H1 (cell line): ENCODE measurements at regions not wholly inside any gene's neighbourhood (a gene's known extent, or its start where the extent isn't known, plus 50 kb on each side); places are given as distances from the start of the nearest gene placed in this dataset.

Experiments
- CTCF ChIA-PET: fragments of 300-600 bp; sonication (Branson Sonifier 250); formaldehyde crosslinking; loops from one replicate; lab custom pipeline; 2021; ENCODE audit not compliant: partially characterized antibody; lab: Charles Lee
- POLR2A ChIA-PET: fragments of 300-600 bp; sonication (Branson Sonifier 250); formaldehyde crosslinking; loops from one replicate; lab custom pipeline; 2021; ENCODE audit warnings: inconsistent platforms; ENCODE audit not compliant: partially characterized antibody; lab: Charles Lee
- DNase-seq, 2 experiments: peaks; one replicate each; pipeline versions ENCODE4 v3.0.0 to v3.0.0-alpha.2; 2010 to 2022; ENCODE audit warnings: low spot score in 2 of 2, low read depth in 1 of 2, mixed read lengths in 1 of 2
- FAIRE-seq: peaks from 2 replicates; lab custom pipeline; 2011; peaks lifted over from hg19 to GRCh38; lab: Jason Lieb, UNC
- H2AFZ ChIP-seq: 2 replicates; pipeline ENCODE4 v1.8.1; 2012; ENCODE audit warnings: low read length, inconsistent platforms
- H2AK5ac ChIP-seq: 2 replicates; pipeline ENCODE4 v1.6.1; 2013; ENCODE audit warnings: low read depth, low read length
- H2BK120ac ChIP-seq: replicated peaks from 2 replicates; pipeline ENCODE3; 2013; ENCODE audit warnings: low read depth, low read length, inconsistent platforms
- H2BK12ac ChIP-seq: 2 replicates; pipeline ENCODE4 v1.6.1; 2013; ENCODE audit warnings: low read depth, low read length
- H2BK15ac ChIP-seq: 2 replicates; pipeline ENCODE4 v1.6.1; 2013; ENCODE audit warnings: low read length
- H2BK20ac ChIP-seq: 2 replicates; pipeline ENCODE4 v1.6.1; 2013; ENCODE audit warnings: low read length
- H2BK5ac ChIP-seq: 2 replicates; pipeline ENCODE4 v1.6.1; 2013; ENCODE audit warnings: low read depth, low read length
- H3K14ac ChIP-seq: 2 replicates; pipeline ENCODE4 v1.6.1; 2013; ENCODE audit warnings: inconsistent platforms; ENCODE audit not compliant: insufficient read length
- H3K18ac ChIP-seq: 2 replicates; pipeline ENCODE4 v1.6.1; 2013; ENCODE audit warnings: low read length; ENCODE audit errors: extremely low read depth
- H3K23ac ChIP-seq: 2 replicates; pipeline ENCODE4 v1.6.1; 2013; ENCODE audit warnings: inconsistent platforms; ENCODE audit not compliant: insufficient read length
- H3K23me2 ChIP-seq: 2 replicates; pipeline ENCODE4 v1.6.1; 2013; ENCODE audit warnings: low read depth, low read length
- H3K27ac ChIP-seq: 2 replicates; pipeline ENCODE4 v1.6.1; 2011; ENCODE audit warnings: low read depth, low read length, inconsistent platforms
- H3K27me3 ChIP-seq, 4 experiments: replicated peaks in 1 of 4; 1 replicate in 1 of 4; 2 replicates in 3 of 4; pipeline versions ENCODE4 v1.6.1 to v1.8.1; 2011 to 2013; ENCODE audit warnings: low read length in 3 of 4, mild to moderate bottlenecking in 3 of 4, inconsistent platforms in 2 of 4, mixed read lengths in 2 of 4, moderate library complexity in 1 of 4; ENCODE audit not compliant: control insufficient read depth in 3 of 4, insufficient read depth in 3 of 4; ENCODE audit errors: extremely low read depth in 1 of 4
- H3K36me3 ChIP-seq, 4 experiments: 2 replicates each; pipeline versions ENCODE4 v1.6.1 to v1.8.1; 2011 to 2013; ENCODE audit warnings: mild to moderate bottlenecking in 4 of 4, low read length in 3 of 4, moderate library complexity in 2 of 4, control low read depth in 1 of 4, inconsistent platforms in 1 of 4; ENCODE audit not compliant: insufficient read depth in 4 of 4, control insufficient read depth in 2 of 4
- H3K4ac ChIP-seq: replicated peaks from 2 replicates; pipeline ENCODE3; 2013; ENCODE audit warnings: low read length, low read depth, mixed read lengths, inconsistent platforms; ENCODE audit not compliant: insufficient read length
- H3K4me1 ChIP-seq, 4 experiments: replicated peaks in 1 of 4; 1 replicate in 1 of 4; 2 replicates in 3 of 4; pipeline versions ENCODE4 v1.6.1 to v1.8.1; 2011 to 2013; ENCODE audit warnings: low read length in 3 of 4, inconsistent platforms in 2 of 4, mixed read lengths in 1 of 4; ENCODE audit not compliant: insufficient read depth in 4 of 4, control insufficient read depth in 3 of 4
- H3K4me2 ChIP-seq, 2 experiments: 2 replicates each; pipeline versions ENCODE4 v1.6.1 to v1.8.1; 2011 to 2013; ENCODE audit warnings: low read depth in 2 of 2, low read length in 2 of 2, control low read depth in 1 of 2, inconsistent platforms in 1 of 2, mild to moderate bottlenecking in 1 of 2; ENCODE audit not compliant: insufficient read depth in 1 of 2
- H3K4me3 ChIP-seq, 4 experiments: fragments of 200-600, 300-600 bp in 1 of 4; sonication (generic), shearing (Covaris generic), sonication (Bioruptor Twin) in 1 of 4; 2 replicates each; pipeline versions ENCODE4 v1.5.1 to v1.8.1; 2011 to 2016; ENCODE audit warnings: low read length in 4 of 4, low read depth in 3 of 4, control low read depth in 2 of 4, inconsistent platforms in 2 of 4, mild to moderate bottlenecking in 2 of 4, mixed read lengths in 1 of 4, moderate library complexity in 1 of 4; ENCODE audit not compliant: insufficient read depth in 2 of 4; ENCODE audit errors: extremely low read depth in 1 of 4
- H3K56ac ChIP-seq: replicated peaks from 2 replicates; pipeline ENCODE3; 2013; ENCODE audit warnings: low read depth, mild to moderate bottlenecking, mixed read lengths, low read length, inconsistent platforms; ENCODE audit not compliant: insufficient read length
- H3K79me1 ChIP-seq: 2 replicates; pipeline ENCODE4 v1.6.1; 2013; ENCODE audit warnings: low read depth, low read length, control low read depth
- H3K79me2 ChIP-seq, 2 experiments: 2 replicates each; pipeline versions ENCODE4 v1.6.1 to v1.8.1; 2012 to 2013; ENCODE audit warnings: low read length in 2 of 2, mild to moderate bottlenecking in 2 of 2, inconsistent platforms in 1 of 2; ENCODE audit not compliant: insufficient read depth in 2 of 2, control insufficient read depth in 1 of 2
- H3K9ac ChIP-seq, 4 experiments: replicated peaks in 1 of 4; 1 replicate in 1 of 4; 2 replicates in 3 of 4; pipeline versions ENCODE4 v1.6.1 to v1.8.1; 2011 to 2013; ENCODE audit warnings: low read depth in 3 of 4, low read length in 3 of 4, control low read depth in 2 of 4, mild to moderate bottlenecking in 2 of 4, moderate library complexity in 2 of 4, inconsistent platforms in 1 of 4; ENCODE audit errors: extremely low read depth in 1 of 4
- H3K9me3 ChIP-seq, 2 experiments: 2 replicates each; pipeline versions ENCODE4 v1.6.1 to v1.8.1; 2012 to 2013; ENCODE audit warnings: mild to moderate bottlenecking in 2 of 2, moderate library complexity in 2 of 2, control low read depth in 1 of 2, inconsistent platforms in 1 of 2, low read depth in 1 of 2, low read length in 1 of 2, mixed read lengths in 1 of 2; ENCODE audit not compliant: insufficient read depth in 2 of 2
- H4K20me1 ChIP-seq, 2 experiments: replicated peaks in 1 of 2; 2 replicates each; pipeline versions ENCODE3 to v1.8.1; 2011 to 2013; ENCODE audit warnings: inconsistent platforms in 2 of 2, low read length in 2 of 2, mild to moderate bottlenecking in 1 of 2; ENCODE audit not compliant: insufficient read depth in 2 of 2, control insufficient read depth in 1 of 2
- H4K5ac ChIP-seq: 2 replicates; pipeline ENCODE4 v1.6.1; 2013; ENCODE audit warnings: low read length, low read depth, mixed read lengths, inconsistent platforms; ENCODE audit not compliant: insufficient read length
- H4K8ac ChIP-seq: 2 replicates; pipeline ENCODE4 v1.8.0; 2013; ENCODE audit warnings: mild to moderate bottlenecking, moderate library complexity, low read length, inconsistent platforms; ENCODE audit not compliant: insufficient read depth; ENCODE audit errors: extremely low read depth
- H4K91ac ChIP-seq: replicated peaks from 2 replicates; pipeline ENCODE3; 2013; ENCODE audit warnings: low read length, mixed read lengths, inconsistent platforms; ENCODE audit not compliant: insufficient read length
- ASH2L ChIP-seq: fragments of 200-600, 300-600 bp; sonication (generic); IDR thresholded peaks from one replicate; pipeline ENCODE4 v1.7.1; 2017; ENCODE audit warnings: low read length
- POU5F1 ChIP-seq: IDR thresholded peaks from 2 replicates; pipeline ENCODE4 v1.6.1; 2011; ENCODE audit warnings: low read depth, mild to moderate bottlenecking, low read length, moderate library complexity
- SIN3A ChIP-seq, 2 experiments: IDR thresholded peaks in 1 of 2; conservative IDR thresholded peaks in 1 of 2; 2 replicates each; pipeline ENCODE4 v1.6.1; 2011 to 2012; ENCODE audit warnings: low read length in 2 of 2, improper control_type of control experiment in 1 of 2, low read depth in 1 of 2, mild to moderate bottlenecking in 1 of 2
- SUZ12 ChIP-seq: fragments of 200-600 bp; sonication (generic); IDR thresholded peaks from 2 replicates; pipeline ENCODE4 v1.6.1; 2012; ENCODE audit warnings: mild to moderate bottlenecking, inconsistent platforms, low read length, moderate library complexity, mixed read lengths
- TCF12 ChIP-seq: IDR thresholded peaks from 2 replicates; pipeline ENCODE4 v1.6.1; 2011; ENCODE audit warnings: low read depth, mild to moderate bottlenecking, low read length

DNA sequence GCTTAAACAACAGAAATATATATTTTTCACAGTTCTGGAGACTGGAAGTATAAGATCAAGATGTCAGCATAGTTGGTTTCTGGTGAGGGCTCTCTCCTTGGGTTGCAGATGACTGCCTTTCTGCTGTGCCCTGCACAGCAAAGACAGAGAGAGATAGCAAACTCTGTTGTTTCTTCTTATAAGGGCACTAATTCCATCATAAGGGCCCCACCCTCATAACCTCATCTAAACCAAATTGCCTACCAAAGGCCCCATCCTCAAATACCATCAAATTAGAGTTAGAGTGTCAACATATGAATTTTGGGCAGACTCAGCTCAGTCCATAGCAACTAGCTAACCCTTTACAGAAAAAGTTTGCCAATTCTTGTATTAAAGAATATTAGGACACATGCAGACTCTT, 94.0 kb upstream of the TLK1 start:
- Histone ChIP-seq H3K9me3 (peaks cover 0 to 7% of the 10 kb centered on the region in 2 experiments; a peak in 1 of 4 replicates), H3K9ac (no peak overlapping the region), H3K4me3 (no peak overlapping the region), H3K27ac (no peak overlapping the region), H2AK5ac (no peak overlapping the region), H3K4ac (no peak overlapping the region), H2BK15ac (no peak overlapping the region), H2BK5ac (no peak overlapping the region), H4K8ac (no peak overlapping the region), H2BK12ac (no peak overlapping the region), H3K14ac (no peak overlapping the region), H3K23me2 (no peaks in the 10 kb centered on the region), H3K18ac (no peak overlapping the region), H3K79me1 (no peaks in the 10 kb centered on the region), H2BK20ac (no peak overlapping the region), H4K5ac (no peak overlapping the region), H2BK120ac (no peak overlapping the region), H3K4me2 (no peak overlapping the region), H4K20me1 (no peaks in the 10 kb centered on the region), H3K56ac (no peak overlapping the region), H2AFZ (no peak overlapping the region), H3K4me1 (no peaks in the 10 kb centered on the region), H4K91ac (no peak overlapping the region), H3K79me2 (no peaks in the 10 kb centered on the region), H3K36me3 (no peaks in the 10 kb centered on the region), H3K23ac (no peak overlapping the region), H3K27me3 (no peaks in the 10 kb centered on the region)
- DNase-seq (no peak), FAIRE-seq (no peak)
- ChIA-PET CTCF (interaction anchor here (0.5 to 1.5 kb wide), 14 partner anchors 9 to 287 kb away, joined by 3 to 6 read pairs (median 3); no protein-coding TSS in a partner anchor), POLR2A (no interaction called here)
- TF ChIP-seq TCF12 (no peak), SIN3A (conservative IDR thresholded peaks at IDR 0.05 in 1 of 2, IDR thresholded peaks at IDR 0.05 in 1 of 2; ENCODE audit: low read depth in 1 of 2, low read length in 2 of 2) (no peak), ASH2L (no peak), SUZ12 (no peak), POU5F1 (no peak)
